ENCODE measurements at regions not wholly inside any gene's neighbourhood (a gene's known extent, or its start where the extent isn't known, plus 50 kb on each side); places are given as distances from the start of the nearest gene placed in this dataset.

GRCh38 chr5:8520917-8521316, 652.0 kb downstream of the MTRR start:
- no peak for DNase-seq
- Mint-ChIP-seq H3K27me3 (ENCODE audit: unreplicated experiment) (no peaks in the 10 kb centered on the region), H3K27ac (ENCODE audit: unreplicated experiment) (no peak overlapping the region), H3K36me3 (ENCODE audit: unreplicated experiment) (no peaks in the 10 kb centered on the region), H3K9me3 (ENCODE audit: unreplicated experiment) (no peaks in the 10 kb centered on the region), H3K4me1 (ENCODE audit: low read depth, unreplicated experiment) (peaks cover 3% of the 10 kb centered on the region), H3K4me3 (ENCODE audit: unreplicated experiment) (no peak overlapping the region)
- no peak for TF ChIP-seq CTCF (IDR thresholded peaks at IDR 0.05; ENCODE audit: partially characterized antibody, unreplicated experiment)

- no peaks in the 10 kb centered on the region for H3K36me3 Mint-ChIP-seq (ENCODE audit: unreplicated experiment)
- DNase-seq: no peak
- no peak overlapping the region for H3K4me3 Mint-ChIP-seq (ENCODE audit: unreplicated experiment)
- H3K4me1 Mint-ChIP-seq (ENCODE audit: low read depth, unreplicated experiment): peaks cover 3% of the 10 kb centered on the region
- H3K9me3 Mint-ChIP-seq (ENCODE audit: unreplicated experiment): no peaks in the 10 kb centered on the region
- no peak for TF ChIP-seq CTCF (IDR thresholded peaks at IDR 0.05; ENCODE audit: partially characterized antibody, unreplicated experiment)
- no peak overlapping the region for H3K27ac Mint-ChIP-seq (ENCODE audit: unreplicated experiment)
- H3K27me3 Mint-ChIP-seq (ENCODE audit: unreplicated experiment): no peaks in the 10 kb centered on the region
Measured at GRCh38 chr5:8521991-8522390, 653.0 kb downstream of the MTRR start.

- Mint-ChIP-seq H3K9me3 (ENCODE audit: unreplicated experiment) (no peaks in the 10 kb centered on the region), H3K27ac (ENCODE audit: unreplicated experiment) (no peak overlapping the region), H3K27me3 (ENCODE audit: unreplicated experiment) (no peaks in the 10 kb centered on the region), H3K36me3 (ENCODE audit: unreplicated experiment) (no peaks in the 10 kb centered on the region), H3K4me3 (ENCODE audit: unreplicated experiment) (no peak overlapping the region), H3K4me1 (ENCODE audit: low read depth, unreplicated experiment) (peaks cover 3% of the 10 kb centered on the region)
- no peak for TF ChIP-seq CTCF (IDR thresholded peaks at IDR 0.05; ENCODE audit: partially characterized antibody, unreplicated experiment)
- DNase-seq: no peak
Measured at GRCh38 chr5:8522646-8523045, 653.7 kb downstream of the MTRR start.

- DNase-seq: no peak
- Mint-ChIP-seq H3K9me3 (ENCODE audit: unreplicated experiment) (no peaks in the 10 kb centered on the region), H3K27ac (ENCODE audit: unreplicated experiment) (no peak overlapping the region), H3K27me3 (ENCODE audit: unreplicated experiment) (no peaks in the 10 kb centered on the region), H3K4me3 (ENCODE audit: unreplicated experiment) (no peak overlapping the region), H3K4me1 (ENCODE audit: low read depth, unreplicated experiment) (peaks cover 3% of the 10 kb centered on the region), H3K36me3 (ENCODE audit: unreplicated experiment) (no peaks in the 10 kb centered on the region)
- TF ChIP-seq CTCF (IDR thresholded peaks at IDR 0.05; ENCODE audit: partially characterized antibody, unreplicated experiment): no peak
Measured at GRCh38 chr5:8523501-8523900, 654.6 kb downstream of the MTRR start.

GRCh38 chr5:8525819-8526218, 656.9 kb downstream of the MTRR start:
- no peak for TF ChIP-seq CTCF (IDR thresholded peaks at IDR 0.05; ENCODE audit: partially characterized antibody, unreplicated experiment)
- DNase-seq: no peak
- Mint-ChIP-seq H3K9me3 (ENCODE audit: unreplicated experiment) (no peaks in the 10 kb centered on the region), H3K27ac (ENCODE audit: unreplicated experiment) (no peak overlapping the region), H3K4me3 (ENCODE audit: unreplicated experiment) (no peak overlapping the region), H3K36me3 (ENCODE audit: unreplicated experiment) (no peaks in the 10 kb centered on the region), H3K27me3 (ENCODE audit: unreplicated experiment) (no peaks in the 10 kb centered on the region), H3K4me1 (ENCODE audit: low read depth, unreplicated experiment) (peaks cover 3% of the 10 kb centered on the region)
